ENCODE measurements at regions not wholly inside any gene's neighbourhood (a gene's known extent, or its start where the extent isn't known, plus 50 kb on each side); places are given as distances from the start of the nearest gene placed in this dataset.

- DNase-seq (ENCODE audit: low read depth): no peak
- no peak for TF ChIP-seq CTCF (IDR thresholded peaks at IDR 0.05; ENCODE audit: insufficient read depth, low read depth, low read length)
- no peak overlapping the region for H3K4me3 ChIP-seq (ENCODE audit: low read depth, low read length)
Observed at GRCh38 chr9:86659413-86660046, 287.8 kb downstream of the GAS1 start.

- no peak for DNase-seq (ENCODE audit: low read depth)
- no peak overlapping the region for H3K4me3 ChIP-seq (ENCODE audit: low read depth, low read length)
- TF ChIP-seq CTCF (IDR thresholded peaks at IDR 0.05; ENCODE audit: insufficient read depth, low read depth, low read length): no peak
Observed at GRCh38 chr9:86655147-86655546, 292.2 kb downstream of the GAS1 start.

GRCh38 chr9:86653466-86653865 lies 293.8 kb downstream of the GAS1 start:
- TF ChIP-seq CTCF (IDR thresholded peaks at IDR 0.05; ENCODE audit: insufficient read depth, low read depth, low read length): no peak
- no peak overlapping the region for H3K4me3 ChIP-seq (ENCODE audit: low read depth, low read length)
- DNase-seq (ENCODE audit: low read depth): no peak

DNA sequence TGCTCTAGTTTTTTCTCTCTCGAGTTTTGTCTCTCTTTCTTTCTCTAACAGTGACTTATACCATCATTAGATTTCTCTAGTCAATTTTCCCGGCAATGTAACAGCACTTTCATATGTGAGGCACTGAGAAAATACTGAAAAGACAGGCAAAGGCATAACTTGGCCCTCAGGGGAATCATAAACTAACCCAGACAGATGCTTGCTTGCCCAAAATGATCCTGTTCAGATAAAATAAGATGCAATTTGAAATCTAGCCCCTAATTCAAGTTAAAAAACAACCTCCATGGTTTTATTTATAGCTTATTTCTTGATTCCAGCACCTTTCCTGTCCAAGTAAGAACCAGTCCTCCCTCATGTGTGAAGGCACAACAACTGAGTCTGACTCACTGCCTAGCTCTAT lies 294.6 kb downstream of the GAS1 start:
- DNase-seq (ENCODE audit: low read depth): no peak
- H3K4me3 ChIP-seq (ENCODE audit: low read depth, low read length): no peak overlapping the region
- TF ChIP-seq CTCF (IDR thresholded peaks at IDR 0.05; ENCODE audit: insufficient read depth, low read depth, low read length): no peak

- DNase-seq (ENCODE audit: low read depth): no peak
- H3K4me3 ChIP-seq (ENCODE audit: low read depth, low read length): no peak overlapping the region
- no peak for TF ChIP-seq CTCF (IDR thresholded peaks at IDR 0.05; ENCODE audit: insufficient read depth, low read depth, low read length)
Observed at GRCh38 chr9:86649913-86650312, 295.7 kb upstream of the TUT7 start.

DNA sequence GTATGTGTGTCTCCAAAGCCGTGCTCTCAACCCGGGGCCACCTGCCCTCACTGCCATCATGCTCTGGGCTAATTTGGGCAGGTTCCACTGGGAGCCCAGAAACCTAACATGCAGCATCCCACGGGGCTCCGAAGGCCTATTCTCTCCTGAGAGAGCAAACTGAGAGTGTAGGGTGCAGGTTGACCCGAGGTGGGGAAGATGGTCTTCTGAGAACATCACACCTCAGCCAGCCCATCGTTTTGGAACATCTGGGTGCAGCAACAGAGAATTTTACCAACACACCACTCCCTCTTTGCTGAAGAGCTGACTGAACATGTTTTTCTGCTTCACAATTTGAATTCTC lies 294.6 kb upstream of the TUT7 start:
- DNase-seq (ENCODE audit: low read depth): no peak
- TF ChIP-seq CTCF (IDR thresholded peaks at IDR 0.05; ENCODE audit: insufficient read depth, low read depth, low read length): no peak

GRCh38 chr9:86648156-86648827 lies 294.1 kb upstream of the TUT7 start:
- no peak overlapping the region for H3K4me3 ChIP-seq (ENCODE audit: low read depth, low read length)
- TF ChIP-seq CTCF (IDR thresholded peaks at IDR 0.05; ENCODE audit: insufficient read depth, low read depth, low read length): no peak
- no peak for DNase-seq (ENCODE audit: low read depth)

More for the DNA sequence above, 294.6 kb upstream of the TUT7 start:
- no peak overlapping the region for H3K4me3 ChIP-seq (ENCODE audit: low read depth, low read length)

Measured in fibroblast of villous mesenchyme (primary cell).